Neural cell (in vitro differentiated cells): ENCODE measurements at regions not wholly inside any gene's neighbourhood (a gene's known extent, or its start where the extent isn't known, plus 50 kb on each side); places are given as distances from the start of the nearest gene placed in this dataset.
A peak's percentile ranks its signal among the peaks of the same experiment; 100 is the strongest.

ENCODE experiments used
- H2AFZ ChIP-seq: fragments of 200-600, 300-800 bp; sonication (generic), shearing (Covaris generic); 2 replicates; pipeline ENCODE4 v1.6.0; 2014; ENCODE audit warnings: low read depth, mild to moderate bottlenecking, antibody characterized with exemption, low read length, moderate library complexity
- H3F3A ChIP-seq: fragments of 200-600 bp; shearing (Covaris generic); 2 replicates; pipeline ENCODE4 v1.6.1; 2016; ENCODE audit warnings: mild to moderate bottlenecking, moderate library complexity, mixed read lengths, antibody characterized with exemption, low read length; ENCODE audit not compliant: insufficient read depth, poor library complexity, severe bottlenecking
- H3K27ac ChIP-seq: fragments of 200-600, 300-800 bp; sonication (generic), shearing (Covaris generic); 2 replicates; pipeline ENCODE4 v1.5.1; 2014; ENCODE audit warnings: mild to moderate bottlenecking, low read length, moderate library complexity
- H3K27me3 ChIP-seq: fragments of 300-800, 200-600 bp; sonication (generic), shearing (Covaris generic); 2 replicates; pipeline ENCODE4 v1.6.0; 2014; ENCODE audit warnings: mild to moderate bottlenecking, low read depth, low read length, moderate library complexity; ENCODE audit not compliant: insufficient read depth
- H3K36me3 ChIP-seq: fragments of 300-800, 200-600 bp; sonication (generic), shearing (Covaris generic); 2 replicates; pipeline ENCODE4 v1.5.1; 2014; ENCODE audit warnings: mild to moderate bottlenecking, antibody characterized with exemption, low read length, moderate library complexity; ENCODE audit not compliant: insufficient read depth
- H3K4me2 ChIP-seq: fragments of 300-800, 200-600 bp; sonication (generic), shearing (Covaris generic); 2 replicates; pipeline ENCODE4 v1.6.0; 2014; ENCODE audit warnings: mild to moderate bottlenecking, low read length
- H3K4me3 ChIP-seq: fragments of 300-800, 200-600 bp; sonication (generic), shearing (Covaris generic); 2 replicates; pipeline ENCODE4 v1.5.1; 2014; ENCODE audit warnings: mild to moderate bottlenecking, low read length, moderate library complexity
- H3K79me2 ChIP-seq: fragments of 200-600 bp; shearing (Covaris generic); replicated peaks from 2 replicates; pipeline ENCODE4 v1.6.0; 2014; ENCODE audit warnings: mild to moderate bottlenecking, low read length, moderate library complexity; ENCODE audit not compliant: insufficient read depth
- H3K9ac ChIP-seq: fragments of 300-800, 200-600 bp; sonication (generic), shearing (Covaris generic); 2 replicates; pipeline ENCODE4 v1.6.1; 2016; ENCODE audit warnings: mild to moderate bottlenecking, low read length, mixed read lengths
- H3K9me2 ChIP-seq: fragments of 200-600 bp; shearing (Covaris generic); 2 replicates; pipeline ENCODE4 v1.6.1; 2016; ENCODE audit warnings: mild to moderate bottlenecking, low read length, mixed read lengths; ENCODE audit not compliant: insufficient read depth
- H3K9me3 ChIP-seq: fragments of 200-600, 300-800 bp; sonication (generic), shearing (Covaris generic); 2 replicates; pipeline ENCODE4 v1.6.1; 2016; ENCODE audit warnings: mild to moderate bottlenecking, mixed run types, low read length, moderate library complexity, mixed read lengths
- H4K20me1 ChIP-seq: fragments of 200-600 bp; shearing (Covaris generic); 2 replicates; pipeline ENCODE4 v1.6.1; 2016; ENCODE audit warnings: mild to moderate bottlenecking, mixed run types; ENCODE audit not compliant: insufficient read depth
- CTCF ChIP-seq: fragments of 450-650 bp; IDR thresholded peaks from 2 replicates; pipeline ENCODE4 v1.5.1; 2014; ENCODE audit warnings: antibody characterized with exemption, mild to moderate bottlenecking, moderate library complexity; ENCODE audit not compliant: poor library complexity, severe bottlenecking
- EP300 ChIP-seq: fragments of 450-650 bp; conservative IDR thresholded peaks from 2 replicates; pipeline ENCODE4 v1.6.1; 2014; ENCODE audit warnings: antibody characterized with exemption, mild to moderate bottlenecking, moderate library complexity; ENCODE audit not compliant: poor library complexity, severe bottlenecking
- EZH2 ChIP-seq: fragments of 200-600, 300-800 bp; shearing (Covaris generic), sonication (generic); IDR thresholded peaks from 2 replicates; pipeline ENCODE4 v1.6.1; 2014; ENCODE audit warnings: antibody characterized with exemption, low read length, borderline replicate concordance, mild to moderate bottlenecking; ENCODE audit not compliant: insufficient read depth, poor library complexity, severe bottlenecking
- MXI1 ChIP-seq: fragments of 450-650 bp; conservative IDR thresholded peaks from 2 replicates; pipeline ENCODE4 v1.6.1; 2014; ENCODE audit warnings: antibody characterized with exemption, mild to moderate bottlenecking; ENCODE audit not compliant: poor library complexity, severe bottlenecking
- POLR2AphosphoS5 ChIP-seq: IDR thresholded peaks from 2 replicates; pipeline ENCODE4 v1.6.1; 2012
- RAD21 ChIP-seq: fragments of 450-650 bp; conservative IDR thresholded peaks from 2 replicates; pipeline ENCODE4 v1.6.1; 2014; ENCODE audit warnings: antibody characterized with exemption, mild to moderate bottlenecking, moderate library complexity
- SMC3 ChIP-seq: fragments of 450-650 bp; conservative IDR thresholded peaks from 2 replicates; pipeline ENCODE4 v1.6.1; 2014; ENCODE audit warnings: antibody characterized with exemption, mild to moderate bottlenecking, moderate library complexity; ENCODE audit not compliant: poor library complexity
- TAF1 ChIP-seq: IDR thresholded peaks from 2 replicates; pipeline ENCODE4 v1.6.1; 2012; ENCODE audit warnings: low read depth
- TF ChIP-seq, protein P1 (sequence below): IDR thresholded peaks from 2 replicates; pipeline ENCODE4 v1.6.1; 2012; ENCODE audit warnings: borderline replicate concordance

DNA sequence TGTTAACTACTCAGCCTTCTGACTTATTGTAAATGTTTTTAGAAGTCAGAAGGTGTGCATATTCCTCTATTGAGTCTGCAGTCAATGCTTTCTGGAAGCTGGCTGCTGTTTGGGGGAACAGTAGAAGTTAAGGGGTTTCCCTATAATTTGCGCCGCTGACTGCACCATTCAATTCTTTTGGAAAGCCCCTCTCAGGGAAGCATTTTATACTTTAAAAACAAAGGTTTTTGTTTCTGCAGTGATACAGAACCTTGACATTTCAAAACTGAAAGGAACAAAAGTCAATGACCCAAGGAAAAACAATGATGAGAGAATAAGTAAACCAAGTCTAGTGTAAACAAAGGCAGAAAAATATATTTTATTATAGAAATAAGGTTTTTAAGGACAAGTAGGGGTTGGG is 120.8 kb upstream of the TNFAIP3 start:
- no peak overlapping the region for H3K4me2 ChIP-seq
- H2AFZ ChIP-seq, result no peak overlapping the region
- no peaks in the 10 kb centered on the region for H3K9me2 ChIP-seq
- TF ChIP-seq, protein P1, sequence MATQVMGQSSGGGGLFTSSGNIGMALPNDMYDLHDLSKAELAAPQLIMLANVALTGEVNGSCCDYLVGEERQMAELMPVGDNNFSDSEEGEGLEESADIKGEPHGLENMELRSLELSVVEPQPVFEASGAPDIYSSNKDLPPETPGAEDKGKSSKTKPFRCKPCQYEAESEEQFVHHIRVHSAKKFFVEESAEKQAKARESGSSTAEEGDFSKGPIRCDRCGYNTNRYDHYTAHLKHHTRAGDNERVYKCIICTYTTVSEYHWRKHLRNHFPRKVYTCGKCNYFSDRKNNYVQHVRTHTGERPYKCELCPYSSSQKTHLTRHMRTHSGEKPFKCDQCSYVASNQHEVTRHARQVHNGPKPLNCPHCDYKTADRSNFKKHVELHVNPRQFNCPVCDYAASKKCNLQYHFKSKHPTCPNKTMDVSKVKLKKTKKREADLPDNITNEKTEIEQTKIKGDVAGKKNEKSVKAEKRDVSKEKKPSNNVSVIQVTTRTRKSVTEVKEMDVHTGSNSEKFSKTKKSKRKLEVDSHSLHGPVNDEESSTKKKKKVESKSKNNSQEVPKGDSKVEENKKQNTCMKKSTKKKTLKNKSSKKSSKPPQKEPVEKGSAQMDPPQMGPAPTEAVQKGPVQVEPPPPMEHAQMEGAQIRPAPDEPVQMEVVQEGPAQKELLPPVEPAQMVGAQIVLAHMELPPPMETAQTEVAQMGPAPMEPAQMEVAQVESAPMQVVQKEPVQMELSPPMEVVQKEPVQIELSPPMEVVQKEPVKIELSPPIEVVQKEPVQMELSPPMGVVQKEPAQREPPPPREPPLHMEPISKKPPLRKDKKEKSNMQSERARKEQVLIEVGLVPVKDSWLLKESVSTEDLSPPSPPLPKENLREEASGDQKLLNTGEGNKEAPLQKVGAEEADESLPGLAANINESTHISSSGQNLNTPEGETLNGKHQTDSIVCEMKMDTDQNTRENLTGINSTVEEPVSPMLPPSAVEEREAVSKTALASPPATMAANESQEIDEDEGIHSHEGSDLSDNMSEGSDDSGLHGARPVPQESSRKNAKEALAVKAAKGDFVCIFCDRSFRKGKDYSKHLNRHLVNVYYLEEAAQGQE, result no peak
- TF ChIP-seq SMC3, result no peak
- no peak for TF ChIP-seq MXI1
- TF ChIP-seq TAF1, result no peak
- no peak for TF ChIP-seq EP300
- no peak for TF ChIP-seq CTCF
- no peak for TF ChIP-seq RAD21
- TF ChIP-seq EZH2, result no peak
- no peak for TF ChIP-seq POLR2AphosphoS5
- no peak overlapping the region for H3K27ac ChIP-seq
- H3K9me3 ChIP-seq, result no peaks in the 10 kb centered on the region
- no peaks in the 10 kb centered on the region for H3K27me3 ChIP-seq
- no peaks in the 10 kb centered on the region for H3F3A ChIP-seq
- H3K9ac ChIP-seq, result no peak overlapping the region
- no peak overlapping the region for H3K4me3 ChIP-seq
- no peaks in the 10 kb centered on the region for H4K20me1 ChIP-seq
- no peaks in the 10 kb centered on the region for H3K79me2 ChIP-seq
- H3K36me3 ChIP-seq, result no peaks in the 10 kb centered on the region

DNA sequence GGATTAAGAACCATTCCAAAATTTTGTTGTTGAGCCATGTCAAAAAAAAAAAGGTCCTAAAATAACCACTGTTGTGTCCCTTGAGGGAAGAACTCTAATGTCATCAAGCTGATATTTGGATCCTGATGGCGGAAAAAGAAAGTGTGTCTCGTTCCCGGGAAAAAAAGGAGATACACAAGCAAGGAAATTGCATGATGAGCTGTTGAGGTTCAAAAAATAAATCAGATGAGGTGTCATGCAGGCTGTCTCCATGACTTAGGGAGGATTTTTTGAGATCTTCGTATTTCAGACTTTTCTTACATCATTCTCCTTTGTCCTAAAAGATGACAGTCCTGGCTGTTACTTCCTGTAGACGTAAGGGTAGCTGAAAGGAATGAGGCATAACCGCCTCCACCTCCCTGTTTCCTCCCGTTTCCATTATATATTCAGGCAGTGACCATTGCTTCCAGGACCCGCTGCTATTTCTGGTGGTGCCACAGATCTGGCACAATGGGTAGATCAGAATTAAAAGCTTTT is 117.3 kb upstream of the TNFAIP3 start:
- H3K27me3 ChIP-seq, result no peaks in the 10 kb centered on the region
- H3F3A ChIP-seq, result no peaks in the 10 kb centered on the region
- peak overlapping the region; percentile 15 for H3K4me2 ChIP-seq
- no peak overlapping the region for H3K27ac ChIP-seq
- no peaks in the 10 kb centered on the region for H3K36me3 ChIP-seq
- no peak for TF ChIP-seq RAD21
- TF ChIP-seq EZH2, result no peak
- no peak for TF ChIP-seq MXI1
- TF ChIP-seq POLR2AphosphoS5, result no peak
- TF ChIP-seq EP300, result no peak
- TF ChIP-seq CTCF, result no peak
- no peak for TF ChIP-seq SMC3
- no peak for TF ChIP-seq TAF1
- TF ChIP-seq, protein P1, result no peak
- H4K20me1 ChIP-seq, result no peaks in the 10 kb centered on the region
- H3K9me2 ChIP-seq, result no peaks in the 10 kb centered on the region
- no peaks in the 10 kb centered on the region for H3K79me2 ChIP-seq
- no peak overlapping the region for H2AFZ ChIP-seq
- no peaks in the 10 kb centered on the region for H3K9me3 ChIP-seq
- H3K9ac ChIP-seq, result no peak overlapping the region
- no peak overlapping the region for H3K4me3 ChIP-seq
